ENCODE measurements at regions not wholly inside any gene's neighbourhood (a gene's known extent, or its start where the extent isn't known, plus 50 kb on each side); places are given as distances from the start of the nearest gene placed in this dataset.

- Histone ChIP-seq H3K27ac (ENCODE audit: low read depth, low read length) (no peak overlapping the region), H3K9me3 (ENCODE audit: control insufficient read depth in 1 of 2, insufficient read depth in 1 of 2, low read depth in 1 of 2, low read length in 2 of 2) (no peaks in the 10 kb centered on the region), H3K4me3 (replicated peaks in 1 of 2; ENCODE audit: low read depth in 1 of 2, low read length in 2 of 2) (no peak overlapping the region), H3K9ac (ENCODE audit: low read length) (no peak overlapping the region), H4K20me1 (ENCODE audit: insufficient read depth) (no peaks in the 10 kb centered on the region), H3K79me2 (ENCODE audit: insufficient read depth, low read length) (no peaks in the 10 kb centered on the region), H3K4me1 (ENCODE audit: control insufficient read depth in 1 of 2, insufficient read depth in 2 of 2, low read length in 2 of 2) (no peaks in the 10 kb centered on the region), H3K36me3 (ENCODE audit: control insufficient read depth in 1 of 2, insufficient read depth in 2 of 2, low read length in 2 of 2) (no peaks in the 10 kb centered on the region), H2AFZ (ENCODE audit: low read depth, low read length, poor library complexity, severe bottlenecking) (no peak overlapping the region), H3K4me2 (ENCODE audit: low read length) (no peak overlapping the region), H3K27me3 (ENCODE audit: insufficient read depth, low read length) (no peaks in the 10 kb centered on the region), H3K9me2 (ENCODE audit: insufficient read depth) (no peaks in the 10 kb centered on the region)
- CTCF ChIA-PET, result interaction anchor here (0.8 kb wide), 1 partner anchor 130 kb away, joined by 4 read pairs; no protein-coding TSS in a partner anchor
- RAD21 ChIA-PET (ENCODE audit: low non-redundant PET in 1 of 2, low total read pairs in 2 of 2, uncharacterized antibody in 2 of 2, unreplicated experiment in 2 of 2), result no interaction called here
- TF ChIP-seq ZNF274 (IDR thresholded peaks at IDR 0.05; ENCODE audit: low read depth, low read length) (no peak), CBX3 (IDR thresholded peaks at IDR 0.05; ENCODE audit: low read depth) (no peak)
- no peak for ATAC-seq
- POLR2A ChIA-PET, result no interaction called here
- intact Hi-C loops (cut with micrococcal nuclease), result no loop called here
- BruUV-seq (replicated peaks), result no TSS peak
- DNase-seq (ENCODE audit: low read depth, low spot score), result no peak
Observed at GRCh38 chr10:78177491-78178185, 144.0 kb downstream of the RPS24 start.

GRCh38 chr10:78178397-78178796 lies 144.7 kb downstream of the RPS24 start:
- no peak overlapping the region for H3K27ac ChIP-seq (ENCODE audit: low read depth, low read length)
- POLR2A ChIA-PET, result no interaction called here
- intact Hi-C loops (cut with micrococcal nuclease), result no loop called here
- no peaks in the 10 kb centered on the region for H3K4me1 ChIP-seq (ENCODE audit: control insufficient read depth in 1 of 2, insufficient read depth in 2 of 2, low read length in 2 of 2)
- H3K36me3 ChIP-seq (ENCODE audit: control insufficient read depth in 1 of 2, insufficient read depth in 2 of 2, low read length in 2 of 2), result no peaks in the 10 kb centered on the region
- CTCF ChIA-PET, result interaction anchor here (1.1 kb wide), 1 partner anchor 131 kb away, joined by 3 read pairs; no protein-coding TSS in a partner anchor
- H3K4me3 ChIP-seq (replicated peaks in 1 of 2; ENCODE audit: low read depth in 1 of 2, low read length in 2 of 2), result no peak overlapping the region
- ATAC-seq, result no peak
- no peaks in the 10 kb centered on the region for H3K9me3 ChIP-seq (ENCODE audit: control insufficient read depth in 1 of 2, insufficient read depth in 1 of 2, low read depth in 1 of 2, low read length in 2 of 2)
- no peaks in the 10 kb centered on the region for H3K9me2 ChIP-seq (ENCODE audit: insufficient read depth)
- no peaks in the 10 kb centered on the region for H3K27me3 ChIP-seq (ENCODE audit: insufficient read depth, low read length)
- no peaks in the 10 kb centered on the region for H3K79me2 ChIP-seq (ENCODE audit: insufficient read depth, low read length)
- DNase-seq (ENCODE audit: low read depth, low spot score), result no peak
- H3K9ac ChIP-seq (ENCODE audit: low read length), result no peak overlapping the region
- H2AFZ ChIP-seq (ENCODE audit: low read depth, low read length, poor library complexity, severe bottlenecking), result no peak overlapping the region
- H4K20me1 ChIP-seq (ENCODE audit: insufficient read depth), result no peaks in the 10 kb centered on the region
- BruUV-seq (replicated peaks), result no TSS peak
- RAD21 ChIA-PET (ENCODE audit: low non-redundant PET in 1 of 2, low total read pairs in 2 of 2, uncharacterized antibody in 2 of 2, unreplicated experiment in 2 of 2), result no interaction called here
- H3K4me2 ChIP-seq (ENCODE audit: low read length), result no peak overlapping the region
- no peak for TF ChIP-seq JUND (IDR thresholded peaks at IDR 0.05)
- TF ChIP-seq ATF3 (IDR thresholded peaks at IDR 0.05), result no peak
- no peak for TF ChIP-seq SRF (IDR thresholded peaks at IDR 0.05; ENCODE audit: low read depth)
- TF ChIP-seq YY1 (IDR thresholded peaks at IDR 0.05; ENCODE audit: extremely low read depth, insufficient replicate concordance, low read depth, low read length), result no peak
- TF ChIP-seq MAX (IDR thresholded peaks at IDR 0.05), result no peak
- no peak for TF ChIP-seq ZBTB33 (IDR thresholded peaks at IDR 0.05; ENCODE audit: extremely low read depth, insufficient replicate concordance, low read length)
- TF ChIP-seq ZFX (IDR thresholded peaks at IDR 0.05), result no peak
- no peak for TF ChIP-seq CTCF (IDR thresholded peaks at IDR 0.05 in 2 of 3, conservative IDR thresholded peaks at IDR 0.05 in 1 of 3; ENCODE audit: borderline replicate concordance in 1 of 3, insufficient read depth in 1 of 3, low read depth in 2 of 3, low read length in 2 of 3)
- TF ChIP-seq ELF1 (IDR thresholded peaks at IDR 0.05; ENCODE audit: borderline replicate concordance, low read depth), result no peak
- no peak for TF ChIP-seq EZH2phosphoT487 (IDR thresholded peaks at IDR 0.05; ENCODE audit: borderline replicate concordance)
- no peak for TF ChIP-seq SIN3A (IDR thresholded peaks at IDR 0.05; ENCODE audit: low read depth)
- no peak for TF ChIP-seq CEBPB (IDR thresholded peaks at IDR 0.05; ENCODE audit: low read depth)

Measured in HCT116 (cell line).